ENCODE measurements at regions not wholly inside any gene's neighbourhood (a gene's known extent, or its start where the extent isn't known, plus 50 kb on each side); places are given as distances from the start of the nearest gene placed in this dataset.

- TF ChIP-seq POLR2A (IDR thresholded peaks at IDR 0.05) (no peak), CTCF (IDR thresholded peaks at IDR 0.05) (no peak)
These were observed 992.3 kb downstream of the KCNMA1 start for GRCh38 chr10:76645341-76645740.

All from body of pancreas (tissue), 4 donors.